DMS153 treated with DMSO at 0.1 percent for 48 hours (cell line): ENCODE measurements at regions not wholly inside any gene's neighbourhood (a gene's known extent, or its start where the extent isn't known, plus 50 kb on each side); places are given as distances from the start of the nearest gene placed in this dataset.

Experiments
- DNase-seq: peaks from one replicate; lab custom pipeline; 2025; ENCODE audit not compliant: unreplicated experiment; lab: John Stamatoyannopoulos, UW

DNA sequence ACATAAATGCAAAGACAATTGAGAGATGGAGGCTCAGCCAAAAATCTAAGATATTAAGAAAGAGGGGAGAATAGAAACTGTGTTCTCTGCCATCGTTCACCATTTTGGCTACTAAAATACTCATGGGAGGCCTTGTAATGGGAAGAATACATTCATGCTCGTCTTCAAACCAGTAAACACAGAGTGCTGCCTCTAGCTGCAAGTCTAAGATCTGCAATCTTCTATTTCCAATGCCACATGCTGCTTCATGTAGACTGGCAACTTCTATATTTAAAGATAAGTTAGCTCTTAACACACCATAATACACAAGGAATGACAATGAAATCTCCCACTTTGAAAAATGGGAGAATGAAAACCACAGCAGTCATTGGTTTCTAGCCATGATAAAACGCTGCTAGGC lies 387.3 kb downstream of the HS3ST3B1 start:
- DNase-seq = no peak

DNA sequence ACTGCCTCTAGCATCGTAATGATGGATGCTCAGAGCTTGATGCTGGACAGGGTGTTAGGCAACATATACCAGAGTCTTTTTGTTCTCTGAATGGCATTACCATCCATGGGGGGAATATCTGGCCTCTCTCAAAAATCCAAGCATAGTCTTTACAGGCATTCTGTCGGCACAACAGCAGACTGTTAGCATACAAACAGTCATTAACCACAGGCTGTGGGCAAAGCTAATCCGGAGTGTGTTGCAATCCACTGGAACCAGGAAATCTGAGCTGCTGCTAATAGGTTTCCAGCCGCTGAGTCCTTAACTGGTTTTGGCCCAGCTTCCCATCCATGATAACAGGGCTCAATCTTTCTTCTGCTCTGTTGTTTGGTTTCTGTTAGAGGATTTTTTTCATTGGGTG lies 371.9 kb downstream of the HS3ST3B1 start:
- DNase-seq = no peak

DNA sequence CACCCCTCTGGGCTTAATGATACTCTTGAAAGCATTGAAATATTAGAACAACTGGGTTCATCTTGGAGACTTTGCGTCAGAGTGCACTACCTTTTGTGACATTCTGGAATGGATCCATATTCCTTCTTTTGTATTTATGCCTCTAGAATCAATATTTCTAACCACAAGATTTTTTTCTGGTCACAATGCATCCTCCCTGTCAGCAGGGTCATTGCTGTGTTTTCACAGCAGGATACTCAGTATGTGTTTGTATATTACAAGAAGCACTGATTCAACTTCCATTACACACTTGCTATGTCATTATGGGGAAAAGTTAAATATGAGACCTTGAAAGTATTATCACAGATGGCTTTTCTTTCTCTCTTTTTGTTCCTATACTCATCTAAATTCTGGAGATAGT lies 370.0 kb downstream of the HS3ST3B1 start:
- DNase-seq = no peak

DNA sequence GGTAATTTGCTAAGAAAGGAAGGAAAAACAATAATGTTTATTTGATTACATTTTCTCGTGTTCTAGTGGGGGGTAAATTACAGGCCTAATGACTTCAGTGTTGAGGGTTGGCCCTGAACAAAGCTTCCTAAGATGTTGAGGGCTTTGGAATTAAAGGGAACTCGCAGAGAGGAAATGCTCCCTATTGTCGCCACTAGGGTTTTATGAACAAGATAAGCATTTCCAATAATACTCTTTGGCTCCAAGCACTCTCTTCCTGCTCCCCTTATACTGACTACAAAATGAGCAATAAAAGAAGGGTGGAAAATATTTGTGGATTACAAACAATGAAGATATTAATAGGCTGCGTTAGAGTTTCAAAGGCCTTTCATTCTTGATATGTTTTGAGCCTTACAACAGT lies 363.6 kb downstream of the HS3ST3B1 start:
- no peak for DNase-seq

DNA sequence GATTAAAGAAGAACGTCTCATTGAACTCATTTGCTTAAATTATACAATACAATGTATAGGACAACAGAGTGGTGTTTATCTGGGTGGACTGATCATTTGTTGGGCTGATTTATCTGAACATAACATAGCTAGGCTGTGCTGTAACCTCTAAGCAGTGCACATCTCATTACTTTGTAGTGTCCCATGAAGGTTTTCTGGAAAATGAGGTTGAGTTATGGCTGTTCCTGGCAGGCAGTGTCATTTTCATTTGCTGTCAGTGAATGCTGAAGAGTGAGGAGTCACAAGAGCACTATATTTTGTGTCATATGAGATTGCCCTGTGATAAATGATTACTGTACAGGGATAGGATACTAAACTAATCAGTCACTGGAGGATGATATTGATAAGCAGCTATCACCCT lies 340.2 kb downstream of the HS3ST3B1 start:
- no peak for DNase-seq

DNA sequence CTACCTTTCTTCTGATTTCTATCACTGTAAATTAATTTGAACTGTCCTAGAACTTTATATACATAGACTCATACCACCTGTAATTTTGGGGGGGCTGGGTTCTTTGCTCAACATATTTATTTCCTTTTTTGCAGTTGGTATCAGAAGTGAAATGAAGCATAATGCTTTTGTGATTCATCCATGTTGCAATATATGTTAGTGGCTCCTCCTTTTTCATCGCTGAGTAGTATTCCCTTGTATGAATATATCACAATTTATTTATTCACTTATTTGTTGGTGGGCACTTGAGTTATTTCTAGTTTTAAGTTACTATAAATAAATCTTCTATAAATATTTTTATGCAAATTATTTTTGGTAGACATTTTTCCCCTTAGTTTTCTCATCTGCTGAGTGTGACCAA lies 336.4 kb downstream of the HS3ST3B1 start:
- DNase-seq = no peak

DNA sequence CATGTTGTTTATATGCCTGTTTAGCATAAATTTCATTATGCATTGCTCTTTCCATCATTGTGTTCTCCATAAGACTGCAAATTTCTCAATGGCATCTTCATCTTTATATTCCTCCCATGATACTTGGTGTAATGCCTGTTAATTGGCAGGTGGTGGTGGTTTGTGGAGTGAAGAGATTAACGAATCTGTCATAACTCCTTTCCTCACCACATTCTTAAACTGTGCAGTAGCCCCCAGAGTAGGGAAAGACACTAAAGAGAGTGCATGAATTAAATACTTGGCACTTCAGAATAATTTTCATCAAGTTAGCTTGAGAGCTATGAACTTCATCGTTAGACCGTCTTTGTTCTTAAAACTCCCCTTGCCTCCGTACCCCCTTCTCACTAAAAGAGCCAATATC lies 329.7 kb downstream of the HS3ST3B1 start:
- no peak for DNase-seq

DNA sequence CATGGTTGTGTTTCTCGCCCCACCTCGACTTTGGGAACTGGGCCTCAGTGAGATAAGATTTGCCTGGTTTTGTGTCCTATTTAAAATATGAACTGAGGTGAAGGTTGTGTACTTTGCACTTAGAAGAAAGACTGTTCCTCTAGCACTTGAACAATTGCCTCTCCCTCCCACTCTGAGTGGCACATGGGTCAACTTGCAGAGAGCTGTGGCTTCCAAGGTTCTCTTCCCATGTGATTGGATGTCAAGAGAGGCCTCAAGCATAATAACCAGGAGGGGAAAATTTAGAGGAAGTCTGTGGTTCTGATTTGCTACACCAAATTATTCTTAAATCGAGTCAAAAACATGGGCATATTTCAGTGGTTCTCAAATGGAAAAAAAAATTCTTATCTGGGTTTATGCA lies 329.2 kb downstream of the HS3ST3B1 start:
- no peak for DNase-seq

DNA sequence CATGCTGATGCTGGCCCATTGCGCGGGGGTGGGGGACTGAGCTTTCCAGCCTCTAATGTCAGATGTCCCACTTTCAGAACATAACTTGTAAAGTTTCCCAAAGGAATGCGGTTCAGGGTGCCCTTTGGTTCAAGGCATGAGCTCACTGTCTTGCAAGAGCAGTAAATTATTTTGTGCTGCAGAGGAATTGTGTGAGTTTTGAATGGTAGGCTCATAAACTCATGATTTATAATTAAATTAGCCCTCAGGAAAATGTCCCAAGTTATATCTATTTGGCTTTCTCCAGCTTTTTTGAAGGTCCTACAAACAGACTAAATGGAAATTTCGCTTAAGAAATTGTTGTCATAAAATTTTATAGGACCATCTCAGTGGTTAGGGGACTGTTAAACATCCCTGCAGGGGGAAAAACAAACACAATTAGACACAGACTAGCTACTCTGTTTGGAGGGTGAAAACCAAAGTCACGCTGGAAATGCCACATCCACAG lies 321.8 kb downstream of the HS3ST3B1 start:
- no peak for DNase-seq

DNA sequence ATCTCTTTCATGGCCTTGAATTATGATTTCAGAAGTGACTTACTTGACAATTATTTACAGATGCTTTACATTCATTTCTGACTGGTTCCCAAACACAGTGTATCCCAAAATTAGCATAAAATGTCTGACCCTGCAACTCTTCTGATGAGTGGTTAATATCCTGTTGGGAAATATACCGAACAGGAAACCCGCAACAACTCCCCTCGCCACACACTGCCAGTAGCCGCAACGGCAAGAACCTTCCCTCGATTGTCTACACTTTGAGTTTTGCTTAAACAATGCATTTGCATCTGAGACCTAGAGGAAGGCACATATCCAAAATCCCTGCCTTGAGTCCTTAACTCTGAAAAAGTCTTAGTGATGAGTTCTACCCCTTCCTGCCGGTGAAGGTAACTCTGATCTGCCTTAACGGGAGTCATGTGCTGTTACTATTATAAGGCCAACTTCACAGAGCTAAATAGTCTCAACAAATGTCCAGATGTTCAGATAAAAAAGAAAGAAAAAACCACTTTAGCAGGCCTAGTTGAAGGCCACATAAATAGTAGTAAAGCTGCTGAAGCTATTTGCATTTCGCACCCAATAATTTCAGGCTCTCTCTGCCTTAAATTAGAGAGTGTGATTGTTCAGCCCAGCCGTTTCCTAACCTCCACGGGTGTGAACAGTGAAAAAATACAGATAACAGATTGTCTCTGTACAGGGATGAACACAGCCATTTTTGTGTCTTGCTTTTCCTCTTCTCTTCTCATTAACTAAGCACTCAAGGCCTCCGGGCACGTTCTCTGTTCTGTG lies 321.1 kb downstream of the HS3ST3B1 start:
- DNase-seq = no peak

DNA sequence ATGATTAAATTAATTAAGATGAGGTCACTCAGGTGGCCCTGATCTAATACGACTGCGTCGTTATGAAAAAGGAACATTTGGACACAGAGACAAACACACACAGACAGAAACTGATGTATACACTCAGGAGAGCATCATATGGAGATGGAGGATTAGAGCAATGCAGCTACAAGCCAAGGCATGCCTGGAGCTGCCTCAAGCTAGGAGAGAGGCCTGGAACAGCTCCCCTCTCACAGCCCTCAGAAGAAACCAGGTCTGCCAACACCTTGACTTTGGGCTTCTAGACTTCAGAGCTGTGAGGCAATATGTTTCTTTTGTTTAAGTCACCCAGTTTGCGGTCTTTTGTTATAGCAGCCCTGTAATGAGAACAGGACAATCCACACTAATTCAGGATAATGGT lies 318.9 kb downstream of the HS3ST3B1 start:
- no peak for DNase-seq

DNA sequence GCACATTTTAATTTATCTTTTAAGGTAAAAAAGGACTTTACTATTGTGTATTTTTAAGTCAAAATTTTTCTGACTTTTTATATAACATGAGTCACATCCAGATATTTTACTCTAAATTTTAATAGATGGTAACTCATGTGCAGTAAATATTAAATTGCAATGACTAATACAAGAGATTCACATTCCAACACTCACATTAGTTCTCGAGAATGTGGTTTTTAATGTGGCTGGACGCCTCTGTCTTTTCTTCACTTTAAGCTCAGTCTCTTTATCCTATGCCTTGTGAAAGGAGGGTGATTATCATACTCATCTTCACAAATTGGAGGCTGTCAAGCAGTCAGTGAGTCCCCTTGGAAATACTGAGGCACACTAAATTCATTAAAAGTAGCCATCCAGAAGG lies 315.6 kb downstream of the HS3ST3B1 start:
- no peak for DNase-seq

DNA sequence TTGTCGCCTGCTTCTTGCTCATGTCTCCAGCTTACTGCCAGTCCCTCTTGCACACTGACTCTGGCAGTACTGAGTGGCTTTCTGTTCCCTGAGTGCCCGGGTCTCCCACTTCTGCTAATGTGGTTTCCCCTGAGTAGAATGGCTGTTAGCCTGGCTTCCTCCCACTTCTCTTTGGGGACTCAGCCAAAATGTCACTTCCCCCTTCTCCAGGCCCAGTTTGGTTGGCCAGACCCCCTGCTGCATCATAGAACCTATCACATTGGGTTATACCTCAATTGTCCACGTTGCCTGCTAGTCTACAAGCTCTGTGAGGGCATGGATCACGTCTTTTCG lies 304.4 kb downstream of the HS3ST3B1 start:
- DNase-seq = no peak

DNA sequence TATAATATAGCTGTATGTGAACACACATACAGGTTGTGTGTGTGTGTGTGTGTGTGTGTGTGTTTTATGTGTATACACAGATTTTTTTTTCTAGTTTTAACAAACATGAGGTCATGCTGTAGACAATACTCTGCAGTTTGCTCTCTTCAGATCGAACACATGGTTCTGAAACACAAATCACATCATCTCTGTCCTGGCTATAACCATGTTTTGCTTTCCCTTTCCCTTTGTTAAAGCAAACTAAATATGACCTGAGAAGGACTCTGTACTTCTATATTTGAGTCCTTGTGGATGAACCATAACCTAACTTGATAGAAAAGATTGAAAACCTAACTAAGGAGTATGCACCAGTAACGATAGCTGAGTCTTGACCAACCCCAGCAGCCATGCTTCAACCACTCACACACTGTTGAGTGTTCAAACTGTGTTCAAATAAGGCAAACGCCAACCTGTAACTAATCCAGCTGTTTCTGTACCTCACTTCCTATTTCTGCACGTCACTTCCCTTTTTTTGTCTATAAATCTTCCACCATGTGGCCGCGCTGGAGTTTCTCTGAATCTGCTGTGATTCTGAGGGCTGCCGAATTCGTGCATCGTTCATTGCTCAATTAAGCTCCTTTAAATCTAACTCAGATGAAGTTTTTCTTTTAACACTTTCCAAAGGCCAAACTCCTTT lies 303.8 kb downstream of the HS3ST3B1 start:
- no peak for DNase-seq

DNA sequence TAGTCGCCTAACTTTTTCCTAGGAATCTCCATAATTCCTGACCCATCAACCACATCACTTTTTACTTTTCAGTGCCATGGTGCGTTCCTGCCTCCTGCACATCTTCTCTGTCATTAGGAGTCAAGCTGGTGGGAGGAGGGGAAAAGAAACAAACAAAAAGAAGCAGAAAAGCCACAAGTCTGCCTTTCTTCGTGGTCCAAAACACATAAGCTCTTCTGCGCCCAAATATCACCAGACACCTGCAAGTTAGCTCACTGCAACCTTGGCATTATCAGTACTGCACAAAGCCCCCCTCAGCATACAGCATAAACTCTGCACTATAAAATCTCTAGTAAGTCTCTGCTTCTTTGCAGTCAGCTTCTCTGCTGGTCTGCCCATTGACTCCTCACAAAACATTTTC lies 295.3 kb downstream of the HS3ST3B1 start:
- DNase-seq = no peak

DNA sequence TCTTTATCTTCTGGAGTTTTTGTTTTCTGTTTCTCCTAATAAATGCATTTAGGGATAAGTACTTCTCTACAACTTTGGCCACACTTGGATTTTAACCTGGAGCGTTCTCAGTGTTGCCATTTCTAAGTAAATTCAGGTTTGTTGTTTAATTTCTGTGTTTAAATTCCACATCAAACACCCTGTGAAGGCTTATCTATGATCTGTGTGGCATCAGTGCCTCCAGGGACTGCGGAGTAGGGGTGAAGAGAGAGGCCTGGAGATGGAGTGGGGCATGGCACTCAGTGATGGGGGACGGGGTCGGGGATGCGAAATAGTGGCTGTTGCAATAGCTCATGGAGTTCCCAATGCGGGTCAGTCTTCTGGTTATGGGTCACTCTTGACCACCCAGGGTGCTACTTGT lies 294.8 kb downstream of the HS3ST3B1 start:
- no peak for DNase-seq

DNA sequence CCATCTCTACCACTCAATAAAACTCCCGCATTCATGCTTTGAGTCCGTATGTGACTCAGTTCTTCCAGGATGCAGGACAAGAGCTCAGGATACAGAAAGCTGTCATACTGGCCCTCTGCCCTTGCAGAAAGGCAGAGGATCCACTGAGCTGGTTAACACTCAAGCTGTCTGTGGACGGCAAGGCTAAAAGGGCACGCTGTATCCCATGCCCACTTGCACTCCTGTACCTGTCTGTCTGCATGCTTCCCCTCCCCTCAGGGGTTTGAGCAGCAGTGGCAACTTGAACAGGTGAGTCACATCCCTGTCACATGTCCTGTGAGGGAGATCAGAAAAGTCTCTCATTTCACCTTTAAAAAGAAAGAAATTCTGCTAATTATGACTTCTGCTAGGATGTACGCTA lies 293.8 kb downstream of the HS3ST3B1 start:
- DNase-seq = no peak

DNA sequence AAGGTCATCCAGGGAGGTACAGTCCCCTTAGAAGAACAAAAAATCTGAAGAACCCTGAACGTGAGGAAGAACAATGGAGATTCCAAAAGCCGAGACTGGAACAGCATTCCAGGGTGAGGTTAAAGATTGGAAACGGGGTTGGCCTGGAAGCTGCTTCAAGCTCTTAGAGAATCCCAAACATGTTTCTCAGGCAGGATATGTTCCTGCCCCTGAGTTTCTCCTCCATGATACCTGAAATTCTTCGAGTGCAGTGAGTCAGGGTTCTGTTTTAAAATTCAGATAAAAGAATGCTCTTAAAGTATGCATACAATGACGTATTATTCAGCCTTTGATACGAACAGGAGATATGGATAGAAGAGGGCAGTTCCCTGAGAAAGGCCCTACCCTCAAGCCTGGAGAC lies 293.1 kb downstream of the HS3ST3B1 start:
- DNase-seq = no peak

DNA sequence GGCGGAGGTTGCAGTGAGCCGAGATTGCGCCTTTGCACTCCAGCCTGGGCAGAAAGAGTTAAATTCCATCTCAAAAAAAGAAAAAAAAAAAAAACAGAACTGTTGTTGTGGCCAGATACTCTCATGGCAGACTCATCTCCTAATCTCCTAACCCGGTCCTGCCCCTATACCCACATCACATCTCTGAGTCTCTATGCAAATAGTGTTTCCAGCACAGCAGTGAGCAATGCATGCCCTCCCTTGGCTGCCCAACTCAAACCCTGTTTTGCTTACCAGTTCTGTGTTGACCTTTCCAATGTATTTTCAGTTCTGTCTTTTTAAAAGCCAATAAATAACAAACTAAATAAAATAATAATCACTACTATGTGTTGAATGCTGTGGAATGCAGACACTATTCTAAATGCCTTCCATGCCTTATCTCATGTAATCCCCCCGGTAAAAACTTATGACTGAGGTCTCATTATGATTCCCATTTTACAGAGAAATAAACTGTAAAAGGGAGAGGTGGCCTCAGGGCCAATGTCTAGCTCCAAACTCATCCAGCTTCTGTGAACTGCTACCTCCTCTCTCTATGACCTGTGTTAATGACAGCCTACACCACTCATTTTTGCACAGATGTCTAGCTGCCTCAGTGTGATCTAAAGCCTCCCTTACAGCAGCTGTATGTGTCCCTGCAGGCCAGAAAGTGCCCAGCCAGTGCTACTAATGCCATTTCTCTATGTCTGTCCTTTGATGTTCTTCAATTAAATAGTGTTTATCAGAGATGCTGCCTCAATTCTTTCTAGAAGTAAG lies 289.8 kb downstream of the HS3ST3B1 start:
- DNase-seq = no peak

DNA sequence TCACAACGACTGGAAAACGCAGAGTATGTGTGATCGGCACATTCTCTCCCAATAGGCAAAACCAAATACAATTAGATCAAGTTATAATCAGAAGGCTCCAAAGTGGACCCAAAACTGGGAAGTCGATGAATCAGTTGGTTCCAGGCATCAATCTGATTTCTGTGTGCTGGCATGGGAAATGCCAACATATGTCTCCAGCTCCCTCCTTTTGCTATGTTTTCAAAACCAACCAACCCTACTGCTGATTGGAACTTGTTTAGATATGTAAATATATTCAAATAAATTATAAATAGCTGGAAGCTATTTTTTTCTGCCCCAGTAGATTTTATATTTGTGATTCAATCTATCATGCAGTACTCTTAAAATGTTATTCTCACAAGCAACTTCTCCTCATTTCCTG lies 284.2 kb downstream of the HS3ST3B1 start:
- DNase-seq = no peak

DNA sequence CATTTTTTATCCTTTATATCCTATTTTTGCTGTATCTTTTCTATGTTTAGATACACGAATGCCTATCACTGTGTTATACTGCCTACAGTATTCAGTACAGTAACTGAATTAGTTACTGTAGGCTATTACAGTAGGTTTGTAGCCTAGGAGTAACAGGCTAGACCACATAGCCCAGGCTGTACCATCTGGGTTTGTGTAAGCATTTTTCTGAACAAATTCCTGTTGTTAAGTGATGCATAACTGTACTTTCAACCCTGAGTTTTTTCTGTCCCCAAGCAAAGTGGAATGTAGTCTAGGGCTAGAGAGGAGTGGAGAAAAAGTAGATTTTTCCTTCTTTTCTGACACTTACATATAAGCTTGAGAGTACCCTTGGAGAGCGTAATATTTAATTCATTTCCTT lies 282.1 kb downstream of the HS3ST3B1 start:
- DNase-seq = no peak

DNA sequence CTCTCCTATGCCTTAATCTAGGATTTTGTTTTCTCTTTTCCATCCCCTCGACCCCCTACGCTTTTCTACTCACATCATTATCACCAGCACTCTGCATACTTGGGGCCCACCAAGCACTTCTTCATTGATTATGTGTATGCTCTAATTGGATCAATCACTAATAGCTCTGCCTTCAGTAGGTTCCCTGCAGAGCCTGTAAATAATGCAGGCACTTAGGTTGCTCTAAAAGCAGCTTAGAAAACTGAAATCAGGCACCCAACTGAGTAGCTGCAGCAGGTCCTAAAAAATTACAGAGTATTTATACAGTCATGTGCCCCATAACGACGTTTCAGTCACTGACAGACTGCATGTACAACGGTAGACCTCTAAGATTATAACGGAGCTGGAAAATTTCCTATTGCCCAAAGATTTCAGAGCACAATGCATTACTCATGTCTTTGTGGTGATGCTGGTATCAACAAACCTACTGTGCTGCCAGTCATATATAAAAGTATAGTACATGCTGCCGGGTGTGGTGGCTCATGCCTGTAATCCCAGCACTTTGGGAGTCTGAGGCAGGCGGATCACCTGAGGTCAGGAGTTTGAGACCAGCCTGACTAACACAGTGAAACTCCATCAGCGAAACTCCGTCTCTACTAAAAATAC lies 280.4 kb downstream of the HS3ST3B1 start:
- no peak for DNase-seq
